ENCODE measurements at regions not wholly inside any gene's neighbourhood (a gene's known extent, or its start where the extent isn't known, plus 50 kb on each side); places are given as distances from the start of the nearest gene placed in this dataset.
"Not testable (repeated sequence)": the region's sequence is repeated elsewhere in the genome, so short reads cannot be mapped to it uniquely, and the experiment has no call there.

GRCh38 chr2:42998721-42999120 lies 206.3 kb upstream of the HAAO start:
- H3K9me3 Mint-ChIP-seq, result no peaks in the 10 kb centered on the region
- H3K4me3 Mint-ChIP-seq, result no peak overlapping the region
- H3K36me3 Mint-ChIP-seq (ENCODE audit: low read depth), result no peaks in the 10 kb centered on the region
- H3K27ac Mint-ChIP-seq, result no peak overlapping the region
- no peaks in the 10 kb centered on the region for H3K4me1 Mint-ChIP-seq (ENCODE audit: low read depth)
- no peaks in the 10 kb centered on the region for H3K27me3 Mint-ChIP-seq (ENCODE audit: low read depth)

GRCh38 chr2:42996528-42996927 lies 204.1 kb upstream of the HAAO start:
- H3K36me3 Mint-ChIP-seq (ENCODE audit: low read depth), result no peaks in the 10 kb centered on the region
- no peaks in the 10 kb centered on the region for H3K27me3 Mint-ChIP-seq (ENCODE audit: low read depth)
- no peaks in the 10 kb centered on the region for H3K9me3 Mint-ChIP-seq
- H3K27ac Mint-ChIP-seq, result no peak overlapping the region
- no peaks in the 10 kb centered on the region for H3K4me1 Mint-ChIP-seq (ENCODE audit: low read depth)
- H3K4me3 Mint-ChIP-seq, result no peak overlapping the region

DNA sequence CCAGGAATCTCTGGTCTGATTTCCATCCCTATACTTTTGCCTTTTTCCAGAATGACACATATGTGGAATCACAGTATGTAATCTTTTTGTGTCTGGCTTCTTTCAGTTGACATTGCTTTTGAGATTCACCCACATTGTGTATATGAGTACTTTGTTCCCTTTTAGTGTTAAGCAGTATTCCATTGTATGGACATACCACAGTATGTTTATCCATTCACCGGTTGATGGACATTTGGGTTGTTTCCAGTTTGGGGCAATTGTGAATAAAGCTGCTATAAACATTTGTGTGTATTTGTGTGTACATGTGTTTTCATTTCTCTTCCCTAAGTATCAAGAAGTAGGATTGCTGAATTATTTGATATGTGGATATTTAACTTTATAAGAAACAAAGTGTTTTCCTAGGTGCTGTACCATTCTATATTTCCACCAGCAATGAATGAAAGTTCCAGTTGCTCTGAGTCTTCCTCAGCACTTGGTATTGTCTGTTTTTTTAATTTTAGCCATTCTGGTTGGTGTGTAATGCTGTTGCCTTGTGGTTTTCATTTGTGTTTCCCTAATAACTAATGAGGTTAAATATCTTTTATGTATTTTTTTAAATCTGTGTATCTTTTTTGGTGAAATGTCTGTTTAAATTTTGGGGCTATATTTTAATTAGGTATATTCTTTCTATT lies 203.5 kb upstream of the HAAO start:
- Mint-ChIP-seq H3K4me3 (no peak overlapping the region), H3K27ac (no peak overlapping the region), H3K27me3 (ENCODE audit: low read depth) (no peaks in the 10 kb centered on the region), H3K9me3 (no peaks in the 10 kb centered on the region), H3K4me1 (ENCODE audit: low read depth) (no peaks in the 10 kb centered on the region), H3K36me3 (ENCODE audit: low read depth) (no peaks in the 10 kb centered on the region)

GRCh38 chr2:42989283-42990081 lies 197.1 kb upstream of the HAAO start:
- not testable (repeated sequence) for H3K9me3 Mint-ChIP-seq; H3K4me1 Mint-ChIP-seq (ENCODE audit: low read depth); H3K36me3 Mint-ChIP-seq (ENCODE audit: low read depth); H3K4me3 Mint-ChIP-seq; H3K27me3 Mint-ChIP-seq (ENCODE audit: low read depth); H3K27ac Mint-ChIP-seq

- H3K4me3 Mint-ChIP-seq; H3K27ac Mint-ChIP-seq; H3K4me1 Mint-ChIP-seq (ENCODE audit: low read depth); H3K36me3 Mint-ChIP-seq (ENCODE audit: low read depth); H3K9me3 Mint-ChIP-seq: not testable (repeated sequence)
- H3K27me3 Mint-ChIP-seq (ENCODE audit: low read depth), result peaks cover 12% of the 10 kb centered on the region
Observed at GRCh38 chr2:42988055-42988454, 195.7 kb upstream of the HAAO start.

DNA sequence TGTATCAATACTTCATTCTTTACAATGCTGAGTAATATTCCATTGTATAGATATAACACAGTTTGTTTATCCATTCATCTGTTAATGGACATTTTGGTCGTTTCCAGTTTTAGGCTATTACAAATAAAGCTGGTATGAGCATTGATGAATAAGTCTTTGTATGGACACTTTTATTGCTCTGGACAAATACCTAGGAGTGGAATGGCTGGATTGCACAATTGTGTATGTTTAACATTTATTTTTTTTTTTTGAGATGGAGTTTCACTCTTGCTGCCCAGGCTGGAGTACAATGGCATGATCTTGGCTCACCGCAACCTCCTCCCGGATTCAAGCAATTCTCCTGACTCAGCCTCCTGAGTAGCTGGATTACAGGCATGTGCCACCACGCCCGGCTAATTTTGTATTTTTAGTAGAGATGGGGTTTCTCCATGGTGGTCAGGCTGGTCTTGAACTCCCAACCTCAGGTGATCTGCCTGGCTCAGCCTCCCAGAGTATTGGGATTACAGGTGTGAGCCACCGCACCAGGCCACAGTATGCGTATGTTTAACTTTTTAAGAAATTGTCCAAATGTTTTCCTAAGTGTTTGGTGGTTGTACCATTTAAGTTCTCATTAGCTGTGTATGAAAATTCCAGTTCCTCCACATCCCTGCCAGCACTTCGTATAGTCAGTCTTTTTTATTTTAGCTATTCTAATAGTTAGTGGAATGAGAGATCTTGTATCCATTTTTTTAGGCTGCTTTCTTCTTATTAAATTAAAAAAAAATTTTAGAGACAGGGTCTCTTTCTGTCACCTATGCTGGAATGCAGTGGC lies 194.9 kb upstream of the HAAO start:
- Mint-ChIP-seq H3K27me3 (ENCODE audit: low read depth) (peaks cover 12% of the 10 kb centered on the region), H3K9me3 (no peaks in the 10 kb centered on the region), H3K36me3 (ENCODE audit: low read depth) (no peaks in the 10 kb centered on the region), H3K27ac (no peak overlapping the region), H3K4me1 (ENCODE audit: low read depth) (no peaks in the 10 kb centered on the region), H3K4me3 (no peak overlapping the region)

DNA sequence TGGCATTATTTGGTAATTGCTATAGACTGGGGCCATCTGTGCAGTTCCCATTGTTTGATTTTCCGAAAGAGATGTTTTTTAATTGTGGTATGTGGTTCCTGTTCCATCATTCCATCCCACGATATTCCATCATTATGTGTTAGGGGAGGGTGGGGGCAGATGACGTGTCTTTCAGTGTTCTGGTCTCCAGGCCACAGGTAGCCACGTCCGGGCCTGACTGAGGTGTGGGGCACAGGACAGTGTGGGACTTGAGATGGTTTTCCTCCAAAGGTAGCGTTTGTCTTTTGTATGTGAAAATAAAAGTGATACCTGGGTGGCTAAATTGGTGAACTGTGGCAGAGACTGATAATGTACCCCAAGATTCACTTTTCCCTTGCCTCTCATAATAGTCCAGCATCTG lies 192.2 kb upstream of the HAAO start:
- Mint-ChIP-seq H3K4me3 (no peak overlapping the region), H3K27ac (no peak overlapping the region), H3K4me1 (ENCODE audit: low read depth) (no peaks in the 10 kb centered on the region), H3K36me3 (ENCODE audit: low read depth) (no peaks in the 10 kb centered on the region), H3K9me3 (no peaks in the 10 kb centered on the region), H3K27me3 (ENCODE audit: low read depth) (peaks cover 13% of the 10 kb centered on the region)

GRCh38 chr2:42984081-42984480 lies 191.7 kb upstream of the HAAO start:
- no peaks in the 10 kb centered on the region for H3K36me3 Mint-ChIP-seq (ENCODE audit: low read depth)
- H3K4me1 Mint-ChIP-seq (ENCODE audit: low read depth), result no peaks in the 10 kb centered on the region
- H3K27ac Mint-ChIP-seq, result no peak overlapping the region
- no peak overlapping the region for H3K4me3 Mint-ChIP-seq
- no peaks in the 10 kb centered on the region for H3K9me3 Mint-ChIP-seq
- H3K27me3 Mint-ChIP-seq (ENCODE audit: low read depth), result peaks cover 13% of the 10 kb centered on the region

GRCh38 chr2:42980764-42981416 lies 188.5 kb upstream of the HAAO start:
- Mint-ChIP-seq H3K36me3 (ENCODE audit: low read depth) (no peaks in the 10 kb centered on the region), H3K4me3 (no peak overlapping the region), H3K9me3 (no peaks in the 10 kb centered on the region), H3K4me1 (ENCODE audit: low read depth) (peaks cover 4% of the 10 kb centered on the region), H3K27me3 (ENCODE audit: low read depth) (peaks cover 19% of the 10 kb centered on the region), H3K27ac (no peak overlapping the region)

DNA sequence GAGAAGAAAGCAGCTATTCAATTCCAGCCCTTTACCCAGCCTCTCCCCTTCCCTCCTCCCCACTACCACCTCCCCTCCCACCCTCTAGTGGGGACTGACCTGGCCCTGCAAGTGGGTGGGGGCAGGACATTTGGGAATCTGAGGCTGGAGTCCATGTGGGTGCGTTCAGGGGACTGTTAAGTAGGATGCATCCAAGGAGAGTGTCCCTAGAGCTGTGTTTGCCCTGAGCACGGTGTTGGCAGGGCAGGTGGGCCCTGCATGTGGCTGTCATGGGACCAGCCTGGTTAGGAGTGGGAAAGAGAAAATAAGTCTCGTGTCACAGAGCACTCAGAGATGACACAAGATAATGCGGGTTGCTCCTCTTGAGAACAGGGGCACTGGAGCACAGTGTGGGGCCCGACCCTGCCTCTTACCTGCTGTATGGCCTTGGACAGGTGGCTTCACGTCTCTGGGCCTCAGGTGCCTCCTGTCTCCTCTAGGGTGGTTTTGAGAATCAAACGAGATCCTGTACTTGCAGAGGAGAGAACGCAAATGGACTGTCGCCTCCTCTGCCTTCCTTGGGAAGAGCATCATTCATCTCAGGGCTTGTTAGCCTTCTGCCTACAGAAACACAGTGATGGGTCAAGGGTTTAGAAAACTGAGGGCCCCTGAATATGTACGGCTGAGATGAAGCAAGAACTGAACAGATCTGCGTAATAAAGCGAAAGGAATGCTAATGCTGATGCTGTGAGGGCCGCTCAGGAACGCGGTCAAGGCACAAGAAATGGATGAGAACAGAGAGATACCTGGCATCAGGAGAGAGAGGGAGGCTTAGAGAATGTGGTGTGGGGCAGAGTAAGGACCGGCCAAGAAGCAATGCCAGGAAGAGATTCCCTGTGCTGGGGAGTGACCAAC lies 187.7 kb upstream of the HAAO start:
- peaks cover 4% of the 10 kb centered on the region for H3K4me1 Mint-ChIP-seq (ENCODE audit: low read depth)
- H3K36me3 Mint-ChIP-seq (ENCODE audit: low read depth), result no peaks in the 10 kb centered on the region
- peaks cover 19% of the 10 kb centered on the region for H3K27me3 Mint-ChIP-seq (ENCODE audit: low read depth)
- H3K4me3 Mint-ChIP-seq, result no peak overlapping the region
- no peak overlapping the region for H3K27ac Mint-ChIP-seq
- H3K9me3 Mint-ChIP-seq, result no peaks in the 10 kb centered on the region

- H3K4me1 Mint-ChIP-seq (ENCODE audit: low read depth), result peaks cover 4% of the 10 kb centered on the region
- H3K9me3 Mint-ChIP-seq, result no peaks in the 10 kb centered on the region
- no peak overlapping the region for H3K27ac Mint-ChIP-seq
- no peaks in the 10 kb centered on the region for H3K36me3 Mint-ChIP-seq (ENCODE audit: low read depth)
- H3K27me3 Mint-ChIP-seq (ENCODE audit: low read depth), result peaks cover 19% of the 10 kb centered on the region
- H3K4me3 Mint-ChIP-seq, result no peak overlapping the region
Observed at GRCh38 chr2:42979416-42979869, 187.1 kb upstream of the HAAO start.

DNA sequence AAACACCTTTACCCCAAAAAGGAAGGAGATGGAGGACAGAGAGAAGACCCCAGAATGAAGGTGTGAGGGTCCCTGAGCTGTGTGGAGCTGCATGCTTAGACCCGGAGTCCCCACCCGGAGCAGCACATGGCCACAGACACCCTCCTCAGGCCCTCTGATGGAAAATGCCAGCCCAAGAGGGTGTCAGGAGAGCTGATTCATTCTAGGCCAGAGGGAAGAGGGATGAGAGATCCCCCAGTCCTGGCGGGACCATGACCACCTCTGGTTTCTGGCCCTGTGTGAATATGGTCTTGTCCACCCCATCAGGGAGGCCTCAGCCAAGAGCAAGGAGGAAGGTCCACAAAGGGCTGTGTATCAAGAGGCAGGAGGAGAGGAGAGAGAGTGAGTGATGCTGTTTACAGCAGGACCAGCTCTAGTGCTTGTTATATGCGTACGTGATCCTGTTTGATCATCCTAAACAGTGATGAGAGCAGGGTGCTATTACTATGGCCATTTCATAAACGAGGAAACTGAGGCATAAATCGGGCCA lies 186.6 kb upstream of the HAAO start:
- Mint-ChIP-seq H3K27me3 (ENCODE audit: low read depth) (peaks cover 23% of the 10 kb centered on the region), H3K4me1 (ENCODE audit: low read depth) (peaks cover 4% of the 10 kb centered on the region), H3K9me3 (no peaks in the 10 kb centered on the region), H3K4me3 (no peak overlapping the region), H3K36me3 (ENCODE audit: low read depth) (no peaks in the 10 kb centered on the region), H3K27ac (no peak overlapping the region)

GRCh38 chr2:42978175-42978886 lies 185.9 kb upstream of the HAAO start:
- Mint-ChIP-seq H3K36me3 (ENCODE audit: low read depth) (no peaks in the 10 kb centered on the region), H3K27me3 (ENCODE audit: low read depth) (peaks cover 19% of the 10 kb centered on the region), H3K9me3 (no peaks in the 10 kb centered on the region), H3K4me3 (no peak overlapping the region), H3K27ac (no peak overlapping the region), H3K4me1 (ENCODE audit: low read depth) (peaks cover 4% of the 10 kb centered on the region)

Measured in T-helper 1 cell treated with Interleukin-12 subunit alpha and Interleukin-12 subunit beta and Interleukin-4 antibody, amounts not matched to agents 30 μg/mL and 1 μg/mL, for 36 hours (primary cell).